GM18907 (cell line): ENCODE measurements at regions not wholly inside any gene's neighbourhood (a gene's known extent, or its start where the extent isn't known, plus 50 kb on each side); places are given as distances from the start of the nearest gene placed in this dataset.
"Not testable (repeated sequence)": the region's sequence is repeated elsewhere in the genome, so short reads cannot be mapped to it uniquely, and the experiment has no call there.

Experiments used
- ATAC-seq: cut with Tn5 transposase; IDR thresholded peaks from one replicate; pipeline ENCODE4 v1.9.1; 2021; ENCODE audit warnings: mild to moderate bottlenecking, moderate library complexity; ENCODE audit not compliant: unreplicated experiment

- peak; percentile 93 for ATAC-seq
These were observed 343.2 kb downstream of the BCL2L11 start for GRCh38 chr2:111463956-111464355.

- not testable (repeated sequence) for ATAC-seq
These were observed 343.7 kb downstream of the BCL2L11 start for GRCh38 chr2:111464367-111464766.

GRCh38 chr2:111465521-111465920 lies 344.8 kb downstream of the BCL2L11 start:
- not testable (repeated sequence) for ATAC-seq

GRCh38 chr2:111466744-111467143 lies 346.0 kb downstream of the BCL2L11 start:
- not testable (repeated sequence) for ATAC-seq

- not testable (repeated sequence) for ATAC-seq
These were observed 350.2 kb downstream of the BCL2L11 start for GRCh38 chr2:111470924-111471323.

GRCh38 chr2:111471791-111472530 lies 351.2 kb downstream of the BCL2L11 start:
- not testable (repeated sequence) for ATAC-seq

- ATAC-seq = not testable (repeated sequence)
These were observed 352.2 kb downstream of the BCL2L11 start for GRCh38 chr2:111472844-111473403.

- not testable (repeated sequence) for ATAC-seq
These were observed 352.8 kb downstream of the BCL2L11 start for GRCh38 chr2:111473522-111473921.

- ATAC-seq = not testable (repeated sequence)
These were observed 353.5 kb downstream of the BCL2L11 start for GRCh38 chr2:111474198-111474705.

GRCh38 chr2:111478335-111478734 lies 357.6 kb downstream of the BCL2L11 start:
- ATAC-seq = not testable (repeated sequence)

GRCh38 chr2:111478871-111479318 lies 358.2 kb downstream of the BCL2L11 start:
- not testable (repeated sequence) for ATAC-seq

- not testable (repeated sequence) for ATAC-seq
These were observed 359.4 kb downstream of the BCL2L11 start for GRCh38 chr2:111480016-111480625.

- ATAC-seq = not testable (repeated sequence)
These were observed 359.9 kb downstream of the BCL2L11 start for GRCh38 chr2:111480633-111481032.

- not testable (repeated sequence) for ATAC-seq
These were observed 360.5 kb downstream of the BCL2L11 start for GRCh38 chr2:111481219-111481618.

- peak; percentile 89 for ATAC-seq
These were observed 362.4 kb downstream of the BCL2L11 start for GRCh38 chr2:111482987-111483679.

- not testable (repeated sequence) for ATAC-seq
These were observed 363.4 kb downstream of the BCL2L11 start for GRCh38 chr2:111484097-111484496.

GRCh38 chr2:111485895-111486294 lies 365.2 kb downstream of the BCL2L11 start:
- not testable (repeated sequence) for ATAC-seq

GRCh38 chr2:111488451-111488850 lies 367.7 kb downstream of the BCL2L11 start:
- ATAC-seq = not testable (repeated sequence)

- ATAC-seq = not testable (repeated sequence)
These were observed 368.7 kb downstream of the BCL2L11 start for GRCh38 chr2:111489460-111489859.

GRCh38 chr2:111491181-111491580 lies 370.5 kb downstream of the BCL2L11 start:
- peak; percentile 42 for ATAC-seq

- not testable (repeated sequence) for ATAC-seq
These were observed 370.9 kb downstream of the BCL2L11 start for GRCh38 chr2:111491614-111492013.
